OCI-LY1 (cell line): ENCODE measurements at regions not wholly inside any gene's neighbourhood (a gene's known extent, or its start where the extent isn't known, plus 50 kb on each side); places are given as distances from the start of the nearest gene placed in this dataset.

Experiments used
- EZH2 ChIP-seq: fragments of 200-600 bp; sonication (generic), shearing (Covaris generic); IDR thresholded peaks from 2 replicates; pipeline ENCODE4 v1.8.0; 2017; ENCODE audit warnings: borderline replicate concordance, mixed run types, mild to moderate bottlenecking, antibody characterized with exemption, low read length, moderate library complexity, mixed read lengths
- TF ChIP-seq, protein P1 (sequence below): fragments of 200-600 bp; sonication (generic), shearing (Covaris generic); IDR thresholded peaks from 2 replicates; pipeline ENCODE4 v1.5.1; 2017; ENCODE audit warnings: mild to moderate bottlenecking, antibody characterized with exemption, low read length, moderate library complexity, mixed read lengths

DNA sequence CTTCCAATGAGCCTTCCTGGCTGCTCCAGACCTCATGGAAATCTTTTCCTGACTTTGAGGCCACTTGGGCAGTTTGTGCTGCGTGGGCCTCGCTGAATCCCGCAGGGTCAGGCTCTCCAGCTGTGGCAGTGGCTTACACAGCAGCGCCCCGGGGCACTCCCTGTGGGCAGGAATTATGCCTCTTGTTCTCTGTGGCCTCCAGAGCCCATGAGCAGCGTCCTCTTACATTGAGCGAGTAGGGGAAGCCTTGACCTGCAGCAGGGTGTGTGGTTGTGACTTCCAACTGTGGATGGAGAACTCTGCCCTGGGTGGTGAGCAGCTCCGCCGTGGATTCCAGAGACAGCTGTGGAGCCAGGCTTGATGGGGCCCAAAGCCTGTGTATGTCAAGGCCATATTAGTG lies 180.8 kb downstream of the GLI2 start:
- TF ChIP-seq, protein P1, sequence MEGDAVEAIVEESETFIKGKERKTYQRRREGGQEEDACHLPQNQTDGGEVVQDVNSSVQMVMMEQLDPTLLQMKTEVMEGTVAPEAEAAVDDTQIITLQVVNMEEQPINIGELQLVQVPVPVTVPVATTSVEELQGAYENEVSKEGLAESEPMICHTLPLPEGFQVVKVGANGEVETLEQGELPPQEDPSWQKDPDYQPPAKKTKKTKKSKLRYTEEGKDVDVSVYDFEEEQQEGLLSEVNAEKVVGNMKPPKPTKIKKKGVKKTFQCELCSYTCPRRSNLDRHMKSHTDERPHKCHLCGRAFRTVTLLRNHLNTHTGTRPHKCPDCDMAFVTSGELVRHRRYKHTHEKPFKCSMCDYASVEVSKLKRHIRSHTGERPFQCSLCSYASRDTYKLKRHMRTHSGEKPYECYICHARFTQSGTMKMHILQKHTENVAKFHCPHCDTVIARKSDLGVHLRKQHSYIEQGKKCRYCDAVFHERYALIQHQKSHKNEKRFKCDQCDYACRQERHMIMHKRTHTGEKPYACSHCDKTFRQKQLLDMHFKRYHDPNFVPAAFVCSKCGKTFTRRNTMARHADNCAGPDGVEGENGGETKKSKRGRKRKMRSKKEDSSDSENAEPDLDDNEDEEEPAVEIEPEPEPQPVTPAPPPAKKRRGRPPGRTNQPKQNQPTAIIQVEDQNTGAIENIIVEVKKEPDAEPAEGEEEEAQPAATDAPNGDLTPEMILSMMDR: no peak
- TF ChIP-seq EZH2: no peak
